Raji (cell line): ENCODE measurements at regions not wholly inside any gene's neighbourhood (a gene's known extent, or its start where the extent isn't known, plus 50 kb on each side); places are given as distances from the start of the nearest gene placed in this dataset.

Experiments
- POLR2A ChIP-seq: IDR thresholded peaks from 2 replicates; pipeline ENCODE4 v1.6.1; 2011; ENCODE audit warnings: low read depth, low read length, control low read depth; ENCODE audit not compliant: insufficient read depth

GRCh38 chr11:111167666-111168065, 77.9 kb upstream of the POU2AF2 start:
- no peak for TF ChIP-seq POLR2A

- TF ChIP-seq POLR2A = no peak
These were observed 78.9 kb upstream of the POU2AF2 start for GRCh38 chr11:111166598-111166997.

GRCh38 chr11:111162305-111162704, 83.2 kb upstream of the POU2AF2 start:
- TF ChIP-seq POLR2A = no peak

- no peak for TF ChIP-seq POLR2A
These were observed 88.0 kb upstream of the POU2AF2 start for GRCh38 chr11:111157571-111157970.

GRCh38 chr11:111155021-111155420, 90.5 kb upstream of the POU2AF2 start:
- TF ChIP-seq POLR2A = no peak

- TF ChIP-seq POLR2A = no peak
These were observed 92.3 kb upstream of the POU2AF2 start for GRCh38 chr11:111153194-111153593.

GRCh38 chr11:111148953-111149352, 96.6 kb upstream of the POU2AF2 start:
- TF ChIP-seq POLR2A = no peak

GRCh38 chr11:111148121-111148520, 97.4 kb upstream of the POU2AF2 start:
- no peak for TF ChIP-seq POLR2A

- TF ChIP-seq POLR2A = no peak
These were observed 107.7 kb upstream of the POU2AF2 start for GRCh38 chr11:111137846-111138245.

GRCh38 chr11:111135778-111136570, 109.6 kb upstream of the POU2AF2 start:
- no peak for TF ChIP-seq POLR2A

GRCh38 chr11:111135101-111135500, 110.4 kb upstream of the POU2AF2 start:
- no peak for TF ChIP-seq POLR2A

- TF ChIP-seq POLR2A = no peak
These were observed 117.3 kb upstream of the POU2AF2 start for GRCh38 chr11:111128076-111128870.

GRCh38 chr11:111124724-111125123, 120.8 kb upstream of the POU2AF2 start:
- no peak for TF ChIP-seq POLR2A

GRCh38 chr11:111123463-111124398, 121.8 kb upstream of the POU2AF2 start:
- TF ChIP-seq POLR2A = no peak

- no peak for TF ChIP-seq POLR2A
These were observed 124.7 kb upstream of the POU2AF2 start for GRCh38 chr11:111120696-111121302.
